ENCODE measurements at regions not wholly inside any gene's neighbourhood (a gene's known extent, or its start where the extent isn't known, plus 50 kb on each side); places are given as distances from the start of the nearest gene placed in this dataset.
"Not testable (repeated sequence)": the region's sequence is repeated elsewhere in the genome, so short reads cannot be mapped to it uniquely, and the experiment has no call there.

DNA sequence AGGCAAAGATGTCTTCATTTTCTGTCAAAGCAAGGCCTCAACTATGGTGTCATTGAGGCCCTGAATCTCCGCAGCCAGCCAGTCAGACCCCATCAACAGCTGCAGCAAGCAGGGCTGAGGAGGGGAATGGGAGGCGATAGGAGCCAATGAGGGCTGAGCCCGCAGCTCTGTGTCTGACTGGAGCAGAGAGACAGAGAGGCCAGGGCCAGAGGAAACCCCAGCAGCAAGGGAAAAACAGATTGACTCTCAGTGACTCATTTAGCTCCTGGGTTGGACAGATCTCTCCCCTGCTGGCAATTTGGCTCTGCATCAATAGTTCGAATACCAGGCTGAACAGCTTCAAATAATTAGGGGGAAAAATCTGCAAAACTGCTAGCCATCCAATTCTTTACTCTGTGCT, 67.1 kb upstream of the NBPF11 start:
- H3K4me3 ChIP-seq (ENCODE audit: control insufficient read depth, low read depth, low read length); DNase-seq (ENCODE audit: low read depth): not testable (repeated sequence)

DNA sequence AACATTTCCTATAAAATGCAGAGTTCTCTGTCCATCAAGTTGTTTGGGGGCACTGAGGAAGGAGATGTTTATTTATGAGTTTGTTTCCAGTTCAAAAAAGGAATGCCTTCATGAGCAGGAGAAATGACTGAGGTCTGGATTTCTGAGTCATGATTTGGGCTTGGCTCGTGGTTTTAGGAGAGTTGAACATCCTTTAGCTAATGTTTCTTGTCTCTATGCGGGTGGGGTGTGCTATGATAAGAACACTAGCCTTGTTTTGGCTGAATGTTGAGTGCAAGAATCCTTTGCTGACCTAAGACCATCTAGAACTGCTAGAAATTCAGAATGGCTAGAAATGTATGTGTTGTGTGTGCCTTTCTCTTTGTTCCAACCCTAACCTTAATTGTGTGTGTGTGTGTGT, 59.1 kb upstream of the NBPF11 start:
- not testable (repeated sequence) for H3K4me3 ChIP-seq (ENCODE audit: control insufficient read depth, low read depth, low read length); DNase-seq (ENCODE audit: low read depth)

DNA sequence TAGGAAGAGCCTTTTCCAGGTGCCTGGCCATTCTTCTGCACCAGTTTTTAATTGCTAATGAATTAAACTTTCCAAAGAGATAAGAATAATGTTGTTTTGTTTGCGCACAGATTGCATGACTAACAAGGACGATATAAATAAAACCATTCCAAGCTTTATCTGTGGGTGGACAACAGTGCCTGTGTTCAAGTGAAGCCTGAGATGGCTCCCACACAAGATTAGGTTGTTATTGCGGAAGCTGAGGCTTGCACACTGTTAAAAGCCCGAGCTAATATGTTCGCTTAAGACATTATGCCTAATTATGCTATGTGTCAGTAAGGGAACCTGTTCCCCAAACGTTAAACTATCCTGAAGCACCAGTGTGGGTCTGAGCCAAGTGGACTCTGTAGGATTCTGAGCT, 58.5 kb upstream of the NBPF11 start:
- DNase-seq (ENCODE audit: low read depth); H3K4me3 ChIP-seq (ENCODE audit: control insufficient read depth, low read depth, low read length): not testable (repeated sequence)

DNA sequence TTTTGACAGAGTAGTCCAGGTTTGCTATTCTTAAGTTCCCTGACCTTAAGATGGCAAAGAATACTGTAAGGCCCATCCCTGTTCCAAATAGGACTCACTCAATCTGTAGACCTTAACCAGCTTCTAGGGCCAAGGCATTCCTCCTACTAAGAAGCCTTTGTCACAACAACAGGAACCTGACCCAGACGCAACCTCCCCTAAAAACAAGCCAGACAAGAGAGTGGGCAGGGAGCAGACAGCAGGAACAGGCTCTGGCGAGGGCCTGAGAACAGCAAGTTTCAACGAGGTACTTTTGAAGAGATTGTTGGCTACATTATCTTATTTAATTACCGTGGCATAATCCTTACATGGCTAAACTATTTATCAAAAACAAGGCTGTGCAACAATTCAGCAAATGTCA, 58.1 kb upstream of the NBPF11 start:
- not testable (repeated sequence) for H3K4me3 ChIP-seq (ENCODE audit: control insufficient read depth, low read depth, low read length); DNase-seq (ENCODE audit: low read depth)

DNA sequence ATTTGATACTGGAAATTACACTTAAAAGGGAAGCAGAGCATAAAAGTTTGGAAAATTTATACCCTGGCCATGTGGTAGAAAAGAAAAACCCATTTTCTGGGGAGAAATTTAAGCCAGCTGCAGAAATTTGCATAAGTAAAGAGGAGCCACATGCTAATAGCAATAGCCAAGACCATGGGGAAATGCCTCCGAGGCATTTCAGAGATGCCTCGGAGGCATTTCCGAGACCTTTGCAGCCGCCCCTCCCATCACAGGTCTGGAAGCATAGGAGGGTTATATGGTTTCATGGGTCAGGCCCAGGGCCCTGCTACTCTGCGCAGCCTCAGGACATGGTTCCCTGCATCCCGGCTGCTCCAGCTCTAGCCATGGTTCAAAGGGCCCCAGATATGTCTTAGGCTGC, 49.9 kb upstream of the NBPF11 start:
- not testable (repeated sequence) for DNase-seq (ENCODE audit: low read depth)

More for the DNA sequence above, 49.9 kb upstream of the NBPF11 start:
- not testable (repeated sequence) for H3K4me3 ChIP-seq (ENCODE audit: control insufficient read depth, low read depth, low read length)

Measured in AG09309 (cell line).